Thoracic aorta (tissue), 2 donors: ENCODE measurements at regions not wholly inside any gene's neighbourhood (a gene's known extent, or its start where the extent isn't known, plus 50 kb on each side); places are given as distances from the start of the nearest gene placed in this dataset.

Source experiments
- ATAC-seq: fragments of 150-250 bp; one replicate; pipeline ENCODE4 v1.8.0; 2017; ENCODE audit warnings: low read depth; ENCODE audit not compliant: insufficient number of reproducible peaks, low FRiP score
- DNase-seq: peaks from one replicate; pipeline ENCODE4 v3.0.0-alpha.2; 2020; ENCODE audit warnings: low spot score
- H3K27ac ChIP-seq, 2 donors: fragments of 200-600 bp; sonication (generic); 1 replicate in 1 of 2; 2 replicates in 1 of 2; pipeline ENCODE4 v1.5.1; 2016; ENCODE audit warnings: mild to moderate bottlenecking in 2 of 2, moderate library complexity in 2 of 2
- H3K27me3 ChIP-seq: fragments of 200-600 bp; sonication (generic); replicated peaks from 2 replicates; pipeline ENCODE4 v1.6.0; 2016; ENCODE audit warnings: mild to moderate bottlenecking; ENCODE audit not compliant: insufficient read depth
- H3K36me3 ChIP-seq: fragments of 200-600 bp; sonication (generic); one replicate; pipeline ENCODE4 v1.5.1; 2016
- H3K4me1 ChIP-seq, 2 donors: fragments of 200-600 bp; sonication (generic); 1 replicate in 1 of 2; 2 replicates in 1 of 2; pipeline versions ENCODE4 v1.5.1 to v1.6.0; 2016; ENCODE audit warnings: low read depth in 2 of 2, mild to moderate bottlenecking in 1 of 2; ENCODE audit not compliant: control insufficient read depth in 1 of 2
- H3K4me3 ChIP-seq: fragments of 200-600 bp; sonication (generic); 2 replicates; pipeline ENCODE4 v1.5.1; 2016; ENCODE audit warnings: mild to moderate bottlenecking
- H3K9me3 ChIP-seq: fragments of 200-600 bp; sonication (generic); 2 replicates; pipeline ENCODE4 v1.5.1; 2016
- CTCF ChIP-seq: fragments of 200-600 bp; sonication (generic); IDR thresholded peaks from one replicate; pipeline ENCODE4 v1.5.1; 2019; ENCODE audit warnings: antibody characterized with exemption

GRCh38 chr11:95608093-95608492 lies 181.5 kb downstream of the FAM76B start:
- H3K4me3 ChIP-seq = no peak overlapping the region
- H3K27me3 ChIP-seq = no peaks in the 10 kb centered on the region
- no peaks in the 10 kb centered on the region for H3K36me3 ChIP-seq
- no peaks in the 10 kb centered on the region for H3K9me3 ChIP-seq
- no peak overlapping the region for H3K27ac ChIP-seq
- H3K4me1 ChIP-seq = no peaks in the 10 kb centered on the region
- ATAC-seq = no peak
- no peak for DNase-seq
- TF ChIP-seq CTCF = no peak

- H3K27me3 ChIP-seq = no peaks in the 10 kb centered on the region
- no peak for DNase-seq
- H3K27ac ChIP-seq = no peak overlapping the region
- TF ChIP-seq CTCF = no peak
- H3K4me3 ChIP-seq = no peak overlapping the region
- no peak for ATAC-seq
- H3K36me3 ChIP-seq = no peaks in the 10 kb centered on the region
- no peaks in the 10 kb centered on the region for H3K4me1 ChIP-seq
- no peaks in the 10 kb centered on the region for H3K9me3 ChIP-seq
These were observed 182.8 kb downstream of the FAM76B start for GRCh38 chr11:95606824-95607223.

- no peak for TF ChIP-seq CTCF
These were observed 184.2 kb downstream of the FAM76B start for GRCh38 chr11:95605271-95605940.

GRCh38 chr11:95599959-95600586 lies 189.5 kb downstream of the FAM76B start:
- H3K9me3 ChIP-seq = no peaks in the 10 kb centered on the region
- H3K4me3 ChIP-seq = no peak overlapping the region
- no peaks in the 10 kb centered on the region for H3K4me1 ChIP-seq
- ATAC-seq (no peak), DNase-seq (no peak)
- no peaks in the 10 kb centered on the region for H3K36me3 ChIP-seq
- H3K27ac ChIP-seq = no peak overlapping the region
- no peak for TF ChIP-seq CTCF
- H3K27me3 ChIP-seq = no peaks in the 10 kb centered on the region

More at GRCh38 chr11:95605271-95605940, 184.2 kb downstream of the FAM76B start:
- Histone ChIP-seq H3K4me1 (no peaks in the 10 kb centered on the region), H3K9me3 (no peaks in the 10 kb centered on the region), H3K27me3 (no peaks in the 10 kb centered on the region), H3K36me3 (no peaks in the 10 kb centered on the region), H3K27ac (no peak overlapping the region), H3K4me3 (no peak overlapping the region)
- DNase-seq (no peak), ATAC-seq (no peak)

GRCh38 chr11:95595973-95596489 lies 193.6 kb downstream of the FAM76B start:
- H3K27me3 ChIP-seq = no peaks in the 10 kb centered on the region
- no peak overlapping the region for H3K27ac ChIP-seq
- H3K4me3 ChIP-seq = no peak overlapping the region
- ATAC-seq = no peak
- no peaks in the 10 kb centered on the region for H3K9me3 ChIP-seq
- DNase-seq = no peak
- no peak for TF ChIP-seq CTCF
- H3K4me1 ChIP-seq = peaks cover 10 to 25% of the 10 kb centered on the region in 2 donors
- no peaks in the 10 kb centered on the region for H3K36me3 ChIP-seq
